HEK293T (cell line): ENCODE measurements at regions not wholly inside any gene's neighbourhood (a gene's known extent, or its start where the extent isn't known, plus 50 kb on each side); places are given as distances from the start of the nearest gene placed in this dataset.

Experiments used
- CTCF ChIA-PET: fragments of 350-600 bp; formaldehyde crosslinking; extraction: SDS; loops from one replicate; lab custom pipeline; 2021; ENCODE audit warnings: antibody characterized with exemption, inconsistent platforms; lab: Yijun Ruan, JAX
- POLR2A ChIA-PET: fragments of 350-600 bp; formaldehyde crosslinking; extraction: SDS; loops from one replicate; lab custom pipeline; 2020; ENCODE audit warnings: antibody characterized with exemption, inconsistent platforms; lab: Yijun Ruan, JAX
- DNase-seq: peaks from one replicate; pipeline ENCODE4 v3.0.0; 2012; ENCODE audit warnings: mixed read lengths; ENCODE audit errors: extremely low spot score
- ARNT ChIP-seq: fragments of 450-650 bp; IDR thresholded peaks from 2 replicates; pipeline ENCODE4 v1.6.1; 2017; ENCODE audit warnings: mild to moderate bottlenecking
- BHLHE40 ChIP-seq: fragments of 450-650 bp; IDR thresholded peaks from 2 replicates; pipeline ENCODE4 v1.6.1; 2016; ENCODE audit warnings: mild to moderate bottlenecking, moderate library complexity, borderline replicate concordance
- CTBP1 ChIP-seq: fragments of 450-650 bp; IDR thresholded peaks from 2 replicates; pipeline ENCODE4 v1.6.1; 2016; ENCODE audit warnings: borderline replicate concordance
- ELF4 ChIP-seq: fragments of 450-650 bp; IDR thresholded peaks from 2 replicates; pipeline ENCODE4 v1.6.1; 2017; ENCODE audit warnings: antibody characterized with exemption
- FOXA1 ChIP-seq: fragments of 450-650 bp; IDR thresholded peaks from 2 replicates; pipeline ENCODE4 v1.6.1; 2016; ENCODE audit warnings: mild to moderate bottlenecking
- FOXK2 ChIP-seq: fragments of 450-650 bp; IDR thresholded peaks from 2 replicates; pipeline ENCODE4 v1.6.1; 2016; ENCODE audit warnings: mild to moderate bottlenecking
- FOXM1 ChIP-seq: fragments of 450-650 bp; IDR thresholded peaks from 2 replicates; pipeline ENCODE4 v1.6.1; 2017; ENCODE audit warnings: mild to moderate bottlenecking, borderline replicate concordance
- HDGF ChIP-seq: fragments of 450-650 bp; IDR thresholded peaks from 2 replicates; pipeline ENCODE4 v1.6.1; 2017; ENCODE audit warnings: antibody characterized with exemption, borderline replicate concordance
- L3MBTL2 ChIP-seq: fragments of 450-650 bp; conservative IDR thresholded peaks from 2 replicates; pipeline ENCODE4 v1.6.1; 2016; ENCODE audit warnings: mild to moderate bottlenecking
- LEF1 ChIP-seq: fragments of 450-650 bp; IDR thresholded peaks from 2 replicates; pipeline ENCODE4 v1.6.1; 2017; ENCODE audit warnings: mild to moderate bottlenecking, borderline replicate concordance
- NFRKB ChIP-seq: fragments of 450-650 bp; IDR thresholded peaks from 2 replicates; pipeline ENCODE4 v1.6.1; 2016; ENCODE audit warnings: mild to moderate bottlenecking, moderate library complexity
- SP1 ChIP-seq: fragments of 450-650 bp; IDR thresholded peaks from 2 replicates; pipeline ENCODE4 v1.6.1; 2017
- SUZ12 ChIP-seq: fragments of 450-650 bp; IDR thresholded peaks from 2 replicates; pipeline ENCODE4 v1.6.1; 2016; ENCODE audit warnings: mild to moderate bottlenecking
- TARDBP ChIP-seq: fragments of 450-650 bp; IDR thresholded peaks from 2 replicates; pipeline ENCODE4 v1.6.1; 2016
- ZNF384 ChIP-seq: fragments of 450-650 bp; IDR thresholded peaks from 2 replicates; pipeline ENCODE4 v1.6.1; 2016
- TF ChIP-seq, protein P1 (sequence below): fragments of 450-650 bp; IDR thresholded peaks from 2 replicates; pipeline ENCODE4 v1.6.1; 2016

DNA sequence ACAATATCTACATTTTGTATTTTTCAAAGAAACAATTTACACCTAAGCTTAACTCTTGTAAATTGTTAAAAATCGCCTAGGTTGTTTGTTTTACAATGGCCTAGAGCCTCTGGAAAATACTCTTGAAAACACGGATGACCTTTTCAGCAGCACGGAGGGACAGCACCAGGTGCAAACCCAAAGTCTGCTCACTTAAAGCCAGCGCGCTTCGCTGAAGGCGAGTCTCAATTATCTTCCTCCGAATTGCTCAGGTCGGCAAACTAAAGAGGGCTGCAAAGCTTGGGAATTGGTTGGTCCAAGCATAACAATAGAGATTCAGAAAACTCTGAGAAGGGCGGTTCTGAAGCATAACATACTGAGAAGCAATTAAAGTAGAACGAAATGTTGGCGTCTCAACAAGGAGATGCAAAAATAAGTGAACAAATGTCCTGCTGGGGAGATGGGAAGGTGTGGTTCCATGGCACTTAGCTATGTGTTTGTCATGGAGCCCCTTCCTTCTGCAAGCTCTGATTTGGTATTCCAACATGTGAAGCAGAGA is 139.9 kb upstream of the PITRM1 start:
- ChIA-PET POLR2A (no interaction called here), CTCF (no interaction called here)
- TF ChIP-seq FOXM1 (no peak), CTBP1 (no peak), TARDBP (no peak), FOXA1 (no peak), ELF4 (no peak), FOXK2 (no peak), L3MBTL2 (no peak), BHLHE40 (no peak), HDGF (no peak), ARNT (no peak), SP1 (no peak), SUZ12 (no peak), NFRKB (no peak), ZNF384 (no peak), LEF1 (no peak)
- TF ChIP-seq, protein P1, sequence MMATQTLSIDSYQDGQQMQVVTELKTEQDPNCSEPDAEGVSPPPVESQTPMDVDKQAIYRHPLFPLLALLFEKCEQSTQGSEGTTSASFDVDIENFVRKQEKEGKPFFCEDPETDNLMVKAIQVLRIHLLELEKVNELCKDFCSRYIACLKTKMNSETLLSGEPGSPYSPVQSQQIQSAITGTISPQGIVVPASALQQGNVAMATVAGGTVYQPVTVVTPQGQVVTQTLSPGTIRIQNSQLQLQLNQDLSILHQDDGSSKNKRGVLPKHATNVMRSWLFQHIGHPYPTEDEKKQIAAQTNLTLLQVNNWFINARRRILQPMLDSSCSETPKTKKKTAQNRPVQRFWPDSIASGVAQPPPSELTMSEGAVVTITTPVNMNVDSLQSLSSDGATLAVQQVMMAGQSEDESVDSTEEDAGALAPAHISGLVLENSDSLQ: no peak
- no peak for DNase-seq

DNA sequence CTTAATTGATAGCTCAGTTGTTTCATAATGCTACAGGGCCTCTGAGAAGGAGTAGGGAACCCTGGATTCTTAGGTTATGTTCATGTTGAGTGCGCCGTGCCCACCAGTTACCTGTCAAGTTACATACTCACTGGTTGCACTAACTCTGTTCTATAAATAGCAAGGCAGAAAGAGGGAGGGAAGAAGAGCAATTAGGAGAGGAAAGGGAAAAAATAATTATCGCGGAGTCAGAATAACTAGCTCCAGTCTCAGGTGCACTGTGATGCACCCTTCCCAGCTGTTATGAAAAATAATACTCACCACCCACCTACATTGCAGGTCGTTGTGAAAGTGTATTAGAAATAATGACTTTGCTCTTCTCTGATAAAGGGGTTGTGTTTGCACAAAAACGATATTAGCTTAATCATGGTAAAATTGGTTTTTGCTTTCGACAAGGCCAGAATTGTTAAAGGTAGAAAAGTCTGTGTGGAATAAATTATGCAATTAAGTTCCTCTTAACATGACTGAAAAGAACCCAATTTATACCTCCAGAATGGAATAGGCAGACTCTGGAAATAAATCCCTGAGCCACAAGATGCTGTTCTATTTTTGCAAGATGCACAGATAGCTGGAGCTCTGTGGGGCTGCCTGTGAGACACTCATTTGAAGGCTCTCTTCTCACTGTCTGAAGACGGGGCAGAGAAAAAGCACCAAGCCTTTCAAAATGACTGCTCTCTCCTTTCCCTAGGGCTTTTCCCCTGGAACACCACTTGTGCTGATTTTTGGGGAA is 137.6 kb upstream of the PITRM1 start:
- no peak for DNase-seq
- no peak for TF ChIP-seq ELF4
- TF ChIP-seq, protein P1: no peak
- no peak for TF ChIP-seq FOXK2
- TF ChIP-seq NFRKB: no peak
- no peak for TF ChIP-seq CTBP1
- TF ChIP-seq TARDBP: no peak
- no peak for TF ChIP-seq FOXM1
- TF ChIP-seq SUZ12: no peak
- no peak for TF ChIP-seq ARNT
- TF ChIP-seq FOXA1: no peak
- TF ChIP-seq SP1: no peak
- TF ChIP-seq HDGF: no peak
- TF ChIP-seq BHLHE40: no peak
- no peak for TF ChIP-seq LEF1
- no peak for TF ChIP-seq ZNF384
- TF ChIP-seq L3MBTL2: no peak
- CTCF ChIA-PET: no interaction called here
- POLR2A ChIA-PET: no interaction called here

DNA sequence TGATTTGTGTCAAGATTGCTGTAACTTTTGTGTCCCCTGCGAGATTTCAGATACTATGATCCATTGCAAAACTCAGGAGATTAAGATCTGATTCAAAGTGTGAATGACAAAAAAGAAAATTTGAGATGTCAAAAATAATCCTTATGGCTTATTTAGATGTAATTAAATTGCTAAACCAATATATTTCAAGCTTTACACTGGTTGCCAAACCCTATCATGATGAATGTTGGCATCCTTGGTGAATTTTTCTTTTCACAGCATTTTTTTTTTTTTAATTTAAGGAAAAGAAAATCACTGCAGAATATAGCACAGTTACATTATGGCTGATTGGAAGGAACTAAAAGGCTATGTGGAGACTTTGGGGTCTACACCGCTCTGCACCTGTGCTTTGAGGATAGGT is 133.5 kb upstream of the PITRM1 start:
- ChIA-PET POLR2A (no interaction called here), CTCF (no interaction called here)

DNA sequence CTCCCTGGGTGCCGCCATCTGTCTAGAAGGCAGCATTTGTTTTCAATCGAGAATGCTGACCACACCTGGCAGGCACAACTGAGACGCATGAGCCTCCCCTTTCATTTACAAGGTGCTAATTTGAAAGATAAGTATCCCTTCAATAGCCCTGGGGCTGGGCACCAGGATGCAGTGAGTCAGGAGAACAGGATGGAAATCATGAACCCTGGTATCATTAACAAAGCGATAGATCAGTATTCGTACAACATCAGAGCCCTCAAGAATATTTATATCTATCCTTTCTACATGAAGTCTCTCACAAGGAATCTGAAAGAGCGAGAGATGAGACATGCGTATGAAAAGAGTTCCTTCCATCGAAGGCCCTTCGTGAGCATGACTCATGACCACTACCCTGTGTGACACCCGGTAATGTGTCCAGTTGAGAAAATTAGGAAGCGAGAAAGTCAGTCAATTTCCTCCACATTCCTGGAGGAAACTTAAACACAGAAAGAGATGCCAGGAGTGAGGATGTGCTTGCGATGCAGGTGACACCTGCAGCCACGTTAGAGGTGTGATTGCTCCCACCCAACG is 123.1 kb upstream of the PITRM1 start:
- POLR2A ChIA-PET: no interaction called here
- CTCF ChIA-PET: no interaction called here

More for the DNA sequence above, 133.5 kb upstream of the PITRM1 start:
- DNase-seq: no peak
- TF ChIP-seq L3MBTL2 (no peak), TARDBP (no peak), FOXK2 (no peak)

DNA sequence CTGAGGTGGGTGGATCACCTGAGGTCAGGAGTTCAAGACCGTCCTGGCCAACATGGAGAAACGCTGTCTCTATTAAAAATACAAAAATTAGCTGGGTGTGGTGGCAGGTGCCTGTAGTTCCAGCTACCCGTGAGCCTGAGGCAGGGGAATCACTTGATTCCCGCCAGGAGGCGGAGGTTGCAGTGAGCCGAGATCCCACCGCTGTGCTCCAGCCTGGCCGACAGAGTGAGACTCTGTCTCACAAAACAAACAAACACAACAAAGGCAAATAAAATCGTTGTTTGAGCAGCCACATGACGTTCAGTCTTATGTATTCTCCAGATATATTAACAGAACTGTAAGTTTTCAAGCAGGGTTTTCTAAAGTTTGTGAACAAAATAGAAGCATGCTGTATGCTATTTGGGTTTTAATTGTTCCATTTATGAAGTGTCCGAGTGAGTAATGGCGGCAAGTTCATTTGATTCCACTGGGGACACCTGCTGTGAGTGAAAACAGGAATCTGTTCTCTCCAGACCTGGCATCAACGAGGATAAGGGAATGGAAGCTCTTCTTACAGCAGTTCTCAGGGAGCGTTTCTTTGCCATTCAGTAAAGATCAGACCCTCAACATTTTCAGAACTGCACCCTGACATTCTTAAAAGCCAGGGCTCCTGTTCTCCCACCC is 122.5 kb upstream of the PITRM1 start:
- TF ChIP-seq NFRKB: no peak
- ChIA-PET POLR2A (no interaction called here), CTCF (no interaction called here)
- no peak for DNase-seq

More for the DNA sequence above, 123.1 kb upstream of the PITRM1 start:
- TF ChIP-seq FOXA1 (no peak), ELF4 (no peak), FOXM1 (no peak), BHLHE40 (no peak), ZNF384 (no peak), L3MBTL2 (no peak), NFRKB (no peak), CTBP1 (no peak), TARDBP (no peak), SUZ12 (no peak), LEF1 (no peak), ARNT (no peak), FOXK2 (no peak), SP1 (no peak)
- TF ChIP-seq, protein P1: no peak
- no peak for DNase-seq
